CD4-positive, alpha-beta T cell (primary cell): ENCODE measurements at regions not wholly inside any gene's neighbourhood (a gene's known extent, or its start where the extent isn't known, plus 50 kb on each side); places are given as distances from the start of the nearest gene placed in this dataset.
"Not testable (repeated sequence)": the region's sequence is repeated elsewhere in the genome, so short reads cannot be mapped to it uniquely, and the experiment has no call there.

ENCODE experiments used
- ATAC-seq: fragments of 200-7000 bp; cut with Tn5 transposase; one replicate; pipeline ENCODE4 v1.10.0; 2022; ENCODE audit warnings: mild to moderate bottlenecking; ENCODE audit not compliant: poor library complexity
- CTCF ChIA-PET: fragments of 350-600 bp; sonication (Branson Sonifier 250); formaldehyde crosslinking; loops from one replicate; lab custom pipeline; 2021; ENCODE audit warnings: antibody characterized with exemption, inconsistent platforms; lab: Charles Lee
- POLR2A ChIA-PET: fragments of 350-600 bp; sonication (Branson Sonifier 250); formaldehyde crosslinking; loops from one replicate; lab custom pipeline; 2021; ENCODE audit warnings: antibody characterized with exemption, inconsistent platforms; lab: Charles Lee
- DNase-seq, 14 experiments: peaks; one replicate each; pipeline ENCODE4 v3.0.0-alpha.2; 2013 to 2020; ENCODE audit warnings: mixed read lengths in 2 of 14
- H3K27ac ChIP-seq, 2 donors: one replicate each; pipeline versions ENCODE4 v1.5.1 to v1.7.0; 2013; ENCODE audit warnings: low read length in 2 of 2, low read depth in 1 of 2, mild to moderate bottlenecking in 1 of 2
- H3K27me3 ChIP-seq, 2 experiments: 1 replicate in 1 of 2; 2 replicates in 1 of 2; pipeline versions ENCODE4 v1.6.1 to v1.7.0; 2013; ENCODE audit warnings: low read length in 2 of 2, control low read depth in 1 of 2, mild to moderate bottlenecking in 1 of 2, moderate library complexity in 1 of 2; ENCODE audit not compliant: insufficient read depth in 2 of 2, control insufficient read depth in 1 of 2
- H3K36me3 ChIP-seq: one replicate; pipeline ENCODE4 v1.6.1; 2013; ENCODE audit warnings: low read length, control low read depth; ENCODE audit not compliant: insufficient read depth
- H3K4me1 ChIP-seq: one replicate; pipeline ENCODE4 v1.6.1; 2013; ENCODE audit warnings: low read length, control low read depth; ENCODE audit not compliant: insufficient read depth
- H3K4me3 ChIP-seq: one replicate; pipeline ENCODE4 v1.5.1; 2013; ENCODE audit warnings: mild to moderate bottlenecking, low read length, moderate library complexity
- H3K9me3 ChIP-seq, 2 experiments: 1 replicate in 1 of 2; 2 replicates in 1 of 2; pipeline versions ENCODE4 v1.6.1 to v1.7.0; 2013; ENCODE audit warnings: low read length in 2 of 2, mild to moderate bottlenecking in 2 of 2, control low read depth in 1 of 2, moderate library complexity in 1 of 2; ENCODE audit not compliant: control insufficient read depth in 1 of 2, insufficient read depth in 1 of 2
- H3K27ac Mint-ChIP-seq: one replicate; pipeline ENCODE4 v1.8.0; 2020; ENCODE audit warnings: mixed read lengths
- H3K27me3 Mint-ChIP-seq: one replicate; pipeline ENCODE4 v1.8.0; 2021; ENCODE audit warnings: mixed read lengths
- H3K36me3 Mint-ChIP-seq: one replicate; pipeline ENCODE4 v1.8.0; 2021; ENCODE audit warnings: low read depth, mixed read lengths
- H3K4me1 Mint-ChIP-seq: one replicate; pipeline ENCODE4 v1.8.0; 2021; ENCODE audit warnings: low read depth, mixed read lengths
- H3K4me3 Mint-ChIP-seq: one replicate; pipeline ENCODE4 v1.8.0; 2020; ENCODE audit warnings: mild to moderate bottlenecking, mixed read lengths
- H3K9me3 Mint-ChIP-seq: one replicate; pipeline ENCODE4 v1.8.0; 2020; ENCODE audit warnings: mixed read lengths
- CTCF ChIP-seq: fragments of 200-600 bp; IDR thresholded peaks from one replicate; pipeline ENCODE4 v1.8.0; 2022; ENCODE audit warnings: antibody characterized with exemption, mild to moderate bottlenecking
- intact Hi-C, 2 experiments: fragments of 100-400 bp; cut with DNase I in 1 of 2; cut with micrococcal nuclease in 1 of 2; formaldehyde crosslinking; loops; one replicate each; pipeline versions ENCODE4 v1.15.1 to v1.9.0; 2023 to 2025; cut with DNase I, micrococcal nuclease

DNA sequence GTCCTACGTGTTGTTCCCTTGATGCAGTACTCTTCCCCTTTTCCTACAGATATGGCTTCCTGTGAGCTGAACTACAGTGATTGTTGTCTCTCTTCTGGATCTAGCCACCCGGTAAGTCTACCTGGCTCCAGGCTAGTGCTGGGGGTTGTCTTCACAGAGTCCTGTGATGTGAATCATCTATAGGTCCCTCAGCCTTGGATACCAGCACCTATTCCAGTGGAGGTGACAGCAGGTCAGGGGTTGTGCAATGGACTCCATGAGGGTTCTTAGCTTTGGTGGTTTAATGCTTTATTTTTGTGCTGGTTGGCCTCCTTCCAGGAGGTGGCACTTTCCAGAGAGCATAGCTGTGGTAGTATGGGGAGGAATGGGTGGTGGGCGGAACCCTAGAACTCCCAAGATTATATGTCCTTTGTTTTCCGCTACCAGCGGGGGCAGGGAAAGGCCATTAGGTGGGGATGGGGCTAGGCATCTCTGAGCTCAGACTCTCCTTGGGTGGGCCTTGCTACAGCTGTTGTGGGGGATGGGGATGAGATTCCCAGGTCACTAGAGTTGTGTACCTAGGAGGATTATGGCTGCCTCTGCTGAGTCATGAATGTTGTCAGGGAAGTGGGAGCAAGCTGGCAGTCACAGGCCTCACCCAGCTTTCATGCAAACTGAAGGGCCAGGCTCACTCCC, 121.4 kb upstream of the ANKRD50 start:
- no peak for ATAC-seq
- Mint-ChIP-seq H3K4me1 (no peaks in the 10 kb centered on the region), H3K4me3 (no peak overlapping the region), H3K9me3 (peaks cover 17% of the 10 kb centered on the region), H3K27me3 (no peaks in the 10 kb centered on the region), H3K27ac (no peak overlapping the region), H3K36me3 (no peaks in the 10 kb centered on the region)
- ChIA-PET CTCF (no interaction called here), POLR2A (no interaction called here)
- Histone ChIP-seq H3K27me3 (no peaks in the 10 kb centered on the region), H3K36me3 (no peaks in the 10 kb centered on the region), H3K9me3 (peaks cover 0 to 4% of the 10 kb centered on the region in 2 experiments), H3K4me3 (no peak overlapping the region), H3K4me1 (no peaks in the 10 kb centered on the region), H3K27ac (no peak overlapping the region)
- intact Hi-C loops, result no loop called here
- TF ChIP-seq CTCF, result no peak
- DNase-seq, result no peak

GRCh38 chr4:124828382-124828781, 115.8 kb upstream of the ANKRD50 start:
- Mint-ChIP-seq H3K27me3 (no peaks in the 10 kb centered on the region), H3K4me1 (no peaks in the 10 kb centered on the region), H3K27ac (no peak overlapping the region), H3K36me3 (no peaks in the 10 kb centered on the region), H3K4me3 (no peak overlapping the region), H3K9me3 (peaks cover 3% of the 10 kb centered on the region)
- no peak for TF ChIP-seq CTCF
- no peaks in the 10 kb centered on the region for H3K27me3 ChIP-seq
- no peak overlapping the region for H3K4me3 ChIP-seq
- H3K27ac ChIP-seq, result no peak overlapping the region
- CTCF ChIA-PET, result no interaction called here
- intact Hi-C loops, result no loop called here
- no peaks in the 10 kb centered on the region for H3K36me3 ChIP-seq
- no peaks in the 10 kb centered on the region for H3K4me1 ChIP-seq
- ATAC-seq (no peak), DNase-seq (no peak)
- no peaks in the 10 kb centered on the region for H3K9me3 ChIP-seq
- POLR2A ChIA-PET, result no interaction called here

DNA sequence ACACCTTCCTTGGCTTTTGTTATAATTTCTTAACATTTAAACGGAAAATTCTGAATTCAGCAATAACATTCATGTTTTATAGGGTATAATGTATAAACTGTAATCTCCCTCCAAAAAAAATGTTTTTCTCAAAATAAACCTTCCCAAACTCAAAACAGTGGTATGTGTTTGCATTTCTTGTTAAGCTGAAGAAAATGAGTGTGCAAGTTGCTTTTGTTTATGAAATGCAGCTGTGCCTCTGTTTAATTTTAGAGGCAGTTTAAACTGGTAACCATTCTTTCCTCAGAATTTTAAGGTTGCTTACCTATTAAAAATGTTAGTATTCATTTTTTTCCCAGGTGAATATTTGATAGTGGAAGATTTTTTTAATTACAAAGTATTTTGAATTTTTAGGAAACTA, 105.0 kb upstream of the ANKRD50 start:
- intact Hi-C loops, result no loop called here
- DNase-seq (no peak), ATAC-seq (no peak)
- no peak overlapping the region for H3K27ac ChIP-seq
- no peaks in the 10 kb centered on the region for H3K36me3 ChIP-seq
- H3K27me3 Mint-ChIP-seq, result no peaks in the 10 kb centered on the region
- H3K4me3 Mint-ChIP-seq, result no peak overlapping the region
- no peaks in the 10 kb centered on the region for H3K9me3 ChIP-seq
- H3K27ac Mint-ChIP-seq, result no peak overlapping the region
- no peaks in the 10 kb centered on the region for H3K4me1 ChIP-seq
- no peaks in the 10 kb centered on the region for H3K36me3 Mint-ChIP-seq
- ChIA-PET CTCF (no interaction called here), POLR2A (no interaction called here)
- TF ChIP-seq CTCF, result no peak
- H3K9me3 Mint-ChIP-seq, result peaks cover 5% of the 10 kb centered on the region
- no peaks in the 10 kb centered on the region for H3K27me3 ChIP-seq
- no peak overlapping the region for H3K4me3 ChIP-seq
- H3K4me1 Mint-ChIP-seq, result no peaks in the 10 kb centered on the region

- H3K4me3 ChIP-seq, H3K4me1 Mint-ChIP-seq, H3K27ac Mint-ChIP-seq, H3K36me3 ChIP-seq, H3K27me3 ChIP-seq, intact Hi-C loops, DNase-seq, POLR2A ChIA-PET, CTCF ChIA-PET, ATAC-seq, H3K27ac ChIP-seq, H3K9me3 ChIP-seq, H3K4me3 Mint-ChIP-seq, H3K27me3 Mint-ChIP-seq, H3K4me1 ChIP-seq, H3K36me3 Mint-ChIP-seq: not testable (repeated sequence)
- peaks cover 11% of the 10 kb centered on the region for H3K9me3 Mint-ChIP-seq
These were observed 99.7 kb upstream of the ANKRD50 start for GRCh38 chr4:124812203-124812602.
